ENCODE measurements at regions not wholly inside any gene's neighbourhood (a gene's known extent, or its start where the extent isn't known, plus 50 kb on each side); places are given as distances from the start of the nearest gene placed in this dataset.

DNA sequence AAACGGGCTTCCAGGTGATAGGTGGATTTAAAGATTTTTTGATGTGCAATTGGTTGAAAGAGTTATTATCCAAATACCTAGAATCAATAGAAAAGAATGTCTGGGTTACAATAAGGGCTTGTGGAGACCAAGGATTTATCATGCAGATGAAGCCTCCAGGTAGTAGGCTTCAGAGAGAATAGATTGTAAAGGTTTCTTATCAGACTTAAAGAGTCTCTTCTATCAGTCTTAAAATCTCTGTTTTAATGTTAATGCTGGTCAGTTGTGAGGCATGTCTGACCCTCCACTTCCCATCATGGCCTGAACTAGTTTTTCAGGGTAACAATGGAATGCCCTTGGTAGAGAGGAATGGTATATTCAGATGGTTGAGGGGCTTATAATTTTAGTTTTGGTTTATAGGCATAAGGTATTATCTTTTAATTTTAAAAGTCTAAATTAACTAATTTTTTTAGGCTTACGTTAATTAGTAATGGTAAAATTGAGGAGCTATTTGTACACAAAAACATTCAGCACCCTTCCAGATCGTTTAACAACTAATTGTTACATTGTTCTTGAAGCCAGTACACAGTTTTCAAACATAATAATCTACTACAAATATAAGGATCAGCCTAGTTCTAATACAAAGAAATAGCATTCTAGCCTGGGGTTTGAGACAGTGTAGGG lies 704.2 kb upstream of the MBL2 start:
- in situ Hi-C loops (cut with HindIII; ENCODE audit: low sequenced_read_pairs): no loop called here
- TF ChIP-seq, protein P1, sequence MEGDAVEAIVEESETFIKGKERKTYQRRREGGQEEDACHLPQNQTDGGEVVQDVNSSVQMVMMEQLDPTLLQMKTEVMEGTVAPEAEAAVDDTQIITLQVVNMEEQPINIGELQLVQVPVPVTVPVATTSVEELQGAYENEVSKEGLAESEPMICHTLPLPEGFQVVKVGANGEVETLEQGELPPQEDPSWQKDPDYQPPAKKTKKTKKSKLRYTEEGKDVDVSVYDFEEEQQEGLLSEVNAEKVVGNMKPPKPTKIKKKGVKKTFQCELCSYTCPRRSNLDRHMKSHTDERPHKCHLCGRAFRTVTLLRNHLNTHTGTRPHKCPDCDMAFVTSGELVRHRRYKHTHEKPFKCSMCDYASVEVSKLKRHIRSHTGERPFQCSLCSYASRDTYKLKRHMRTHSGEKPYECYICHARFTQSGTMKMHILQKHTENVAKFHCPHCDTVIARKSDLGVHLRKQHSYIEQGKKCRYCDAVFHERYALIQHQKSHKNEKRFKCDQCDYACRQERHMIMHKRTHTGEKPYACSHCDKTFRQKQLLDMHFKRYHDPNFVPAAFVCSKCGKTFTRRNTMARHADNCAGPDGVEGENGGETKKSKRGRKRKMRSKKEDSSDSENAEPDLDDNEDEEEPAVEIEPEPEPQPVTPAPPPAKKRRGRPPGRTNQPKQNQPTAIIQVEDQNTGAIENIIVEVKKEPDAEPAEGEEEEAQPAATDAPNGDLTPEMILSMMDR (IDR thresholded peaks at IDR 0.05; ENCODE audit: low read depth, low read length, missing control alignments): no peak
- DNase-seq (ENCODE audit: low read depth): no peak
- H3K4me3 ChIP-seq (ENCODE audit: low read depth, low read length): no peak overlapping the region

DNA sequence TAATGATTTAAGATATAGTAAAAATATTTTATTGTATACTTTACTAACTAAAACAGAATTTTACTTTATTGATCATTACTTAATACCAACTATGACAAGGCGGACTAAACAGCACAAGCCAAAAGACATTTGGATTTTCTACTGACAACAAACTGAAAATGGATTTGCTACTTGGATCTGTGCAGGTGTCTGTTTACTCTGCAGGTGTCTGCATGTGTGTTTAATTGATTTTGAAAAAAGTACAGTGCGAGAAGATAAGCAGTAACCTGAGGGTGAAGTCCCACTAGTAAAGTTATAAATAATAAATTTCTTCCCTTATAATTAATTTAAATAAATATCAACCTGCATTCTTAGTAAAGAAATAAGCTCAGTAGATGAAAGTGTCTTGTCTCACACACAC lies 696.8 kb upstream of the MBL2 start:
- no peak overlapping the region for H3K4me3 ChIP-seq (ENCODE audit: low read depth, low read length)
- DNase-seq (ENCODE audit: low read depth): no peak
- in situ Hi-C loops (cut with HindIII; ENCODE audit: low sequenced_read_pairs): no loop called here
- TF ChIP-seq, protein P1 (IDR thresholded peaks at IDR 0.05; ENCODE audit: low read depth, low read length, missing control alignments): no peak

DNA sequence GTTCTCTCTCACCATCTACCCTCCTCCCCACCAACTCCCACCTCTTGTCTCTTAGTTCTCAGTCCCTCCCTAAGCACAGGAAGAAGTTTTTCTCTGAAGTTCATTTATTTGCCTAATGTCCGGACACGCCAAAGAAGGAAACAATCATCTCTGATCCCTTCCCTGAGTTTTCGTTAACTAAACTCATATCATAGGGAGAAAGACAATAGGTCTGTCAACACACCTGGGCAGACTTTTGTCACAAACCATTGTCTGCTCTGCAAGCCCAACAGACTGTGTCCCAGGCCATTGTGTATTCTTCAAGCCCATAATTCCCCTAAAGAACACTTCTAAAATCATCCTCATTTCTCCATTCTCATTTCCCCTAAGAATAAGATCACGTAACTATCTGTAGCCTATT lies 691.0 kb upstream of the MBL2 start:
- in situ Hi-C loops (cut with HindIII; ENCODE audit: low sequenced_read_pairs): no loop called here
- TF ChIP-seq, protein P1 (IDR thresholded peaks at IDR 0.05; ENCODE audit: low read depth, low read length, missing control alignments): no peak
- H3K4me3 ChIP-seq (ENCODE audit: low read depth, low read length): no peak overlapping the region

DNA sequence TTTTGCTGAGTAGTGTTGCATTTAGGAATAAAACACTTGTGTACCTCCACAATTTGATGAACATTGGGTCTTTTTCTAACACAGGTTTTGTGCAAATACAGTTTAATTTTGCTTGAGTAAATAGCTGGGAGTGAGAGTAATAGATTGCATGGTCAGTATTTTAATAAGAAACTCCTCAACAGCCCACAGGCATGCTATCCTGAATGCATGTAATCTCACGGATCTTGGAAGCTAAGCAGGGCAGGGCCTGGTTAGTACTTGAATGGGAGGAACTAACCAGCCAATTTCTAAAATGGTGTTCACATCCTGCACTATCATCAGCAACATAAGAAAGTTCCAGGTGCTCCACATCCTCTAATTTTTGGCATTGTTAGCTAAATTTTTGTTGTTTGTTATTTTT lies 685.4 kb upstream of the MBL2 start:
- TF ChIP-seq, protein P1 (IDR thresholded peaks at IDR 0.05; ENCODE audit: low read depth, low read length, missing control alignments): no peak
- H3K4me3 ChIP-seq (ENCODE audit: low read depth, low read length): no peak overlapping the region
- no peak for DNase-seq (ENCODE audit: low read depth)
- in situ Hi-C loops (cut with HindIII; ENCODE audit: low sequenced_read_pairs): no loop called here

More for the DNA sequence above, 691.0 kb upstream of the MBL2 start:
- DNase-seq (ENCODE audit: low read depth): no peak

DNA sequence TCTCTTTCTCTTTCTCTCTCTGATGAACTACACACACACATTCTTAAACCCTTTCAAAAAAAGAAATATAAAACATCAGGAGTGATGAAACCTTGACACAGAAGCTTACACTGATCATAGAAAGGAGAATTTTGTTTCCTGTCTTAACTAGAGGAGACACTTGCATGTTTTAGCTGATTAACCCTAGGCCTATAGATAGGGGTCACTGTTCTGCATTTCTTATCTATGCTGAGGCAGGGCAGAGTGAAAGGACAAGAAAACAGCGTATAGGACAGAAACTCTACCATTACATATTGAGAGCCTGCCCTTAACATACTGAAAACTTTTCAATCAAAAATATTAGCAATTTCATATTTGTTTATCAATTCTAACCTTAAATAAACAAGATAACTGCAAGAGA lies 680.6 kb upstream of the MBL2 start:
- TF ChIP-seq, protein P1 (IDR thresholded peaks at IDR 0.05; ENCODE audit: low read depth, low read length, missing control alignments): no peak
- H3K4me3 ChIP-seq (ENCODE audit: low read depth, low read length): no peak overlapping the region
- in situ Hi-C loops (cut with HindIII; ENCODE audit: low sequenced_read_pairs): no loop called here
- no peak for DNase-seq (ENCODE audit: low read depth)

DNA sequence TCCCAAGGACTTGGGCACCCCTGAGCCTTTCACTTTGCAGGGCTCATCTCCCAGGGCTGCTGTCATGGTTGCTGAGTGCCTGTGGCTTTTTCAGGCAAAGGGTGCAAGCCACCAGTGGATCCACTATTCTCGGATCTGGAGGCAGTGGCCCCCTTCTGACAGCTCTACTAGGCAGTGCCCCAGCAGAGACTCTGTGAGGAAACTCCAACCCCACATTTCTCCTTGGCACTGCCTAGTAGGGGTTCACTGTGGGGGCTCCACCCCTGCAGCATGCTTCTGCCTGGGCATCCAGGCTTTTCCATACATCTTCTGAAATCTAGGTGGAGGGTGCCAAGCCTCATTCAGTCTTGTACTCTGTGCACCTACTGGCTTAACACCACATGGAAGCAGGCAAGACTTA lies 675.0 kb upstream of the MBL2 start:
- in situ Hi-C loops (cut with HindIII; ENCODE audit: low sequenced_read_pairs): no loop called here
- DNase-seq (ENCODE audit: low read depth): no peak
- TF ChIP-seq, protein P1 (IDR thresholded peaks at IDR 0.05; ENCODE audit: low read depth, low read length, missing control alignments): no peak
- H3K4me3 ChIP-seq (ENCODE audit: low read depth, low read length): no peak overlapping the region

All from astrocyte of the cerebellum (primary cell).